Right lobe of liver (tissue), 4 donors: ENCODE measurements at regions not wholly inside any gene's neighbourhood (a gene's known extent, or its start where the extent isn't known, plus 50 kb on each side); places are given as distances from the start of the nearest gene placed in this dataset.

ENCODE experiments used
- POLR2A ChIP-seq: fragments of 450-650 bp; IDR thresholded peaks from one replicate; pipeline ENCODE4 v1.6.1; 2017; ENCODE audit warnings: antibody characterized with exemption, mild to moderate bottlenecking
- TF ChIP-seq, protein P1 (sequence below), 4 donors: fragments of 200-600 bp in 3 of 4; fragments of 450-650 bp in 1 of 4; IDR thresholded peaks; one replicate each; pipeline versions ENCODE4 v1.5.1 to v1.8.0; 2016 to 2022; ENCODE audit warnings: antibody characterized with exemption in 4 of 4, mild to moderate bottlenecking in 2 of 4
- donor health status: DM: no; HTN: no; CAD: no.
- donor health status: DM: no; HTN: no; CAD: no.
- donor health status: DM: no; HTN: yes; CAD: no.

DNA sequence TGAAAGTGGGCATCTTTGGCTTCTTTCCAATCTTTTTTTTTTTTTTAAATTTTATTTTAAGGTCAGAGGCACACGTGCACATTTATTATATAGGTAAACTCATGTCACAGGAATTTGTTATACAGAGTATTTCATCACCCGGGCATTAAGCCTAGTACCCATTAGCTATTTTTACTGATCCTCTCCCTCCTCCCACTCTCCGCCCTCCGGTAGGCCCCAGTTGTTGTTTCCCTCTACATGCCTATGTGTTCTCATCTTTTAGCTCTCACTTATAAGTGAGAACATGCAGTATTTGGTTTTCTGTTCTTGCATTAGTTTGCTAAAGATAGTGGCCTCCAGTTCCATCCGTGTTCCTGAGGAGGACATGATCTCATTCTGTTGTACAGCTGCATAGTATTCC, 108.5 kb downstream of the CYB561 start:
- TF ChIP-seq, protein P1, sequence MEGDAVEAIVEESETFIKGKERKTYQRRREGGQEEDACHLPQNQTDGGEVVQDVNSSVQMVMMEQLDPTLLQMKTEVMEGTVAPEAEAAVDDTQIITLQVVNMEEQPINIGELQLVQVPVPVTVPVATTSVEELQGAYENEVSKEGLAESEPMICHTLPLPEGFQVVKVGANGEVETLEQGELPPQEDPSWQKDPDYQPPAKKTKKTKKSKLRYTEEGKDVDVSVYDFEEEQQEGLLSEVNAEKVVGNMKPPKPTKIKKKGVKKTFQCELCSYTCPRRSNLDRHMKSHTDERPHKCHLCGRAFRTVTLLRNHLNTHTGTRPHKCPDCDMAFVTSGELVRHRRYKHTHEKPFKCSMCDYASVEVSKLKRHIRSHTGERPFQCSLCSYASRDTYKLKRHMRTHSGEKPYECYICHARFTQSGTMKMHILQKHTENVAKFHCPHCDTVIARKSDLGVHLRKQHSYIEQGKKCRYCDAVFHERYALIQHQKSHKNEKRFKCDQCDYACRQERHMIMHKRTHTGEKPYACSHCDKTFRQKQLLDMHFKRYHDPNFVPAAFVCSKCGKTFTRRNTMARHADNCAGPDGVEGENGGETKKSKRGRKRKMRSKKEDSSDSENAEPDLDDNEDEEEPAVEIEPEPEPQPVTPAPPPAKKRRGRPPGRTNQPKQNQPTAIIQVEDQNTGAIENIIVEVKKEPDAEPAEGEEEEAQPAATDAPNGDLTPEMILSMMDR (IDR thresholded peaks at IDR 0.05), result no peak
- no peak for TF ChIP-seq POLR2A
